Sigmoid colon (tissue), 3 donors: ENCODE measurements at regions not wholly inside any gene's neighbourhood (a gene's known extent, or its start where the extent isn't known, plus 50 kb on each side); places are given as distances from the start of the nearest gene placed in this dataset.

Source experiments
- CTCF ChIP-seq, 4 experiments: fragments of 450-650 bp in 3 of 4; fragments of 200-600 bp in 1 of 4; IDR thresholded peaks; one replicate each; pipeline ENCODE4 v1.5.1; 2016 to 2019; ENCODE audit warnings: antibody characterized with exemption in 4 of 4, mild to moderate bottlenecking in 3 of 4, moderate library complexity in 2 of 4
- POLR2A ChIP-seq, 2 donors: fragments of 450-650 bp; IDR thresholded peaks; one replicate each; pipeline ENCODE4 v1.6.1; 2016; ENCODE audit warnings: antibody characterized with exemption in 2 of 2, mild to moderate bottlenecking in 2 of 2, moderate library complexity in 2 of 2

GRCh38 chr4:35365186-35365585, 879.1 kb downstream of the ARAP2 start:
- TF ChIP-seq CTCF (IDR thresholded peaks at IDR 0.05) (no peak), POLR2A (IDR thresholded peaks at IDR 0.05) (no peak)
